DMS 273 treated with DMSO at 0.1 percent for 48 hours (cell line): ENCODE measurements at regions not wholly inside any gene's neighbourhood (a gene's known extent, or its start where the extent isn't known, plus 50 kb on each side); places are given as distances from the start of the nearest gene placed in this dataset.
"Not testable (repeated sequence)": the region's sequence is repeated elsewhere in the genome, so short reads cannot be mapped to it uniquely, and the experiment has no call there.

Experiments
- DNase-seq: peaks from one replicate; lab custom pipeline; 2025; lab: John Stamatoyannopoulos, UW

GRCh38 chr16:64356267-64356666, 765.6 kb downstream of the CDH11 start:
- DNase-seq, result no peak

- DNase-seq, result no peak
Observed at GRCh38 chr16:64352246-64352645, 769.6 kb downstream of the CDH11 start.

GRCh38 chr16:64351121-64351520, 770.7 kb downstream of the CDH11 start:
- no peak for DNase-seq

- DNase-seq, result no peak
Observed at GRCh38 chr16:64346080-64346479, 775.8 kb downstream of the CDH11 start.

- no peak for DNase-seq
Observed at GRCh38 chr16:64345142-64345541, 776.7 kb downstream of the CDH11 start.

- DNase-seq, result not testable (repeated sequence)
Observed at GRCh38 chr16:64343820-64344443, 777.9 kb downstream of the CDH11 start.

- DNase-seq, result no peak
Observed at GRCh38 chr16:64343061-64343819, 778.6 kb downstream of the CDH11 start.

- not testable (repeated sequence) for DNase-seq
Observed at GRCh38 chr16:64341336-64341735, 780.5 kb downstream of the CDH11 start.

GRCh38 chr16:64339052-64339770, 782.7 kb downstream of the CDH11 start:
- DNase-seq, result no peak

- DNase-seq, result no peak
Observed at GRCh38 chr16:64321881-64322280, 800.0 kb downstream of the CDH11 start.

- DNase-seq, result no peak
Observed at GRCh38 chr16:64321066-64321465, 800.8 kb downstream of the CDH11 start.

- DNase-seq, result no peak
Observed at GRCh38 chr16:64317601-64318000, 804.3 kb downstream of the CDH11 start.

GRCh38 chr16:64313726-64314125, 808.1 kb downstream of the CDH11 start:
- DNase-seq, result no peak

GRCh38 chr16:64312980-64313379, 808.9 kb downstream of the CDH11 start:
- no peak for DNase-seq

GRCh38 chr16:64312292-64312691, 809.6 kb downstream of the CDH11 start:
- DNase-seq, result no peak

- DNase-seq, result no peak
Observed at GRCh38 chr16:64311241-64311640, 810.6 kb downstream of the CDH11 start.

GRCh38 chr16:64309398-64310110, 812.3 kb downstream of the CDH11 start:
- no peak for DNase-seq

- DNase-seq, result no peak
Observed at GRCh38 chr16:64308721-64309120, 813.1 kb downstream of the CDH11 start.

GRCh38 chr16:64307431-64307830, 814.4 kb downstream of the CDH11 start:
- no peak for DNase-seq

- no peak for DNase-seq
Observed at GRCh38 chr16:64305663-64306062, 816.2 kb downstream of the CDH11 start.

GRCh38 chr16:64304951-64305350, 816.9 kb downstream of the CDH11 start:
- no peak for DNase-seq

GRCh38 chr16:64304396-64304795, 817.5 kb downstream of the CDH11 start:
- no peak for DNase-seq
